ENCODE measurements at regions not wholly inside any gene's neighbourhood (a gene's known extent, or its start where the extent isn't known, plus 50 kb on each side); places are given as distances from the start of the nearest gene placed in this dataset.

DNA sequence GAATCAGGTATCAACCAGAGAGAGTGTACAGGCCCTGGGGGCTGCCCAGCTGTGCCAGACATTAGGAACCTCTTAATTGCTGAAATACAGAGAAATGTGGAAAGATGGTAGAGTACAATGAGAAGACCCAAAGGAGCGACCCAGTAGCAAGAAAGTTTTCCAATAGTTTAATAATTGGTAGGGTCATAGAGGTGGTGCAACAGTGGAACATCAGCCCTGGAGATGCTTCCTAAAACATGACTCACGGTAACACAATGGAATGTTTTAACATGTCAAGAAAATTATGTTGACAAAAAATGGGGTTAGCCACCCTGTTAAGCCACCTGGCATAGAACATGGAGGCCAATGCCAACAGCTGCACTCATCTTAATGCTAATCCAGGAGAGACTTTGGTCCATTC, 284.1 kb downstream of the ELAVL2 start:
- TF ChIP-seq, protein P1, sequence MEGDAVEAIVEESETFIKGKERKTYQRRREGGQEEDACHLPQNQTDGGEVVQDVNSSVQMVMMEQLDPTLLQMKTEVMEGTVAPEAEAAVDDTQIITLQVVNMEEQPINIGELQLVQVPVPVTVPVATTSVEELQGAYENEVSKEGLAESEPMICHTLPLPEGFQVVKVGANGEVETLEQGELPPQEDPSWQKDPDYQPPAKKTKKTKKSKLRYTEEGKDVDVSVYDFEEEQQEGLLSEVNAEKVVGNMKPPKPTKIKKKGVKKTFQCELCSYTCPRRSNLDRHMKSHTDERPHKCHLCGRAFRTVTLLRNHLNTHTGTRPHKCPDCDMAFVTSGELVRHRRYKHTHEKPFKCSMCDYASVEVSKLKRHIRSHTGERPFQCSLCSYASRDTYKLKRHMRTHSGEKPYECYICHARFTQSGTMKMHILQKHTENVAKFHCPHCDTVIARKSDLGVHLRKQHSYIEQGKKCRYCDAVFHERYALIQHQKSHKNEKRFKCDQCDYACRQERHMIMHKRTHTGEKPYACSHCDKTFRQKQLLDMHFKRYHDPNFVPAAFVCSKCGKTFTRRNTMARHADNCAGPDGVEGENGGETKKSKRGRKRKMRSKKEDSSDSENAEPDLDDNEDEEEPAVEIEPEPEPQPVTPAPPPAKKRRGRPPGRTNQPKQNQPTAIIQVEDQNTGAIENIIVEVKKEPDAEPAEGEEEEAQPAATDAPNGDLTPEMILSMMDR (IDR thresholded peaks at IDR 0.05): no peak
- TF ChIP-seq ZFX (IDR thresholded peaks at IDR 0.05; ENCODE audit: borderline replicate concordance): no peak
